ENCODE measurements at regions not wholly inside any gene's neighbourhood (a gene's known extent, or its start where the extent isn't known, plus 50 kb on each side); places are given as distances from the start of the nearest gene placed in this dataset.

DNA sequence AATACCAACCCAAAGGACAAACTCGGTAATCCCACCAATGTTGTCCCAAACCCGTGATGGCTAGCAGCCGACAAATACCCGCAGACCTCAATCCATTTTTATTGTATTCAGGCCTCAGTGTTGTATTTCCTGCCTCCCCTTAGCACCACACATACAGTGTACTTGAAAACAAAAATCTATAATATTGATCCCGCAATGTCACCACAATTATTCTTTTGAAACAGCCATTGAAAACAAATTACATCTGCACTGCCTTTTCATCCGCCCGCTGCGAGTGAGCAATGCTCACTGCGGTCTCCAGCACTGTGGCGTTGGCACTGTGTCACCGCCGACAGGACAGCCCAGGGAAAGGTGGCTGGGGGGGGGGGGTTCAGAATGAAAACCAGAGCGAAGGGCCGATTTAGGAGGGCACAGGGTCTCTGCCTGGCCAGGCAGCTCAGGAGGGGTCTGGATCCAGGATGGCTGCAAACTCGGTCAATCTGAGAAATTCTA lies 385.8 kb upstream of the ZNF507 start:
- DNase-seq = no peak

DNA sequence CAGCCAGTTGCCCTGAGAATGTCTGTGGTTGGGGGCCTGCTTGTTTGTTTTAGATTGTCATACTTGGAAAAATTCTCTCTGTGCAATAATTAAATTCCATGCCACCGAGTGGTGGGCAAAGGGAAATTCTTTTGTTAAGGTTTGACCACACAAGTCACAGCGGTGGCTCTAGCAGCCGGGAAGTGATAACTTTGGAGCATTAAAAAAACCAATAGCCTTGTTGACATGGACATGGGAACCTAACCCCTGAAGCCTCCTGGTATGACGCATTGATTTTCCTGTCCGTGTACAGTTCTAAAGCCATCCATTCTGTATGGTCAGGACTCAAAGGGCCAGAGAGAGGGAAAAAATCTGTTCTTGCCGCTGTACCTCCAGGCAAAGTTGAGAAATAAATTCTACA lies 384.9 kb upstream of the ZNF507 start:
- DNase-seq = no peak

DNA sequence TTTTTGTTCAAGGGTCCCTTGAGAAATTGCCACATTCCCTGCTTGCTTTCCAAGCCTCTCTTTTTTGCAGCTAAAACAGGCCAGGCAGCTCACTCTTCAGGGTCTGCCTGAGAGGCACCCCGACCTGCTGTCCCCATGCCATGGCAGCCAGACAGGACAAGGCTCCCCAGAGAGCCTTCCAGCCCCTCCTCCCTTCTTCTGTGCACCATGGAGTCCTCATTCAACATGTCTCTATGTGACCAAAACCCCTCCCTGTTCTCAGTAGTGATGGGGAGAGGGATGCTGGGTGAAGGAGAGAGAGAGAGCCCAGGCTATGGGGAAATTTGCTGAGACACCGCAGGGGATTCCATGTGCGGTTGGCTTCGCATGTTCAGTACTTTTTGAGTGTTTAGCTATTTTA lies 384.2 kb upstream of the ZNF507 start:
- DNase-seq = no peak

DNA sequence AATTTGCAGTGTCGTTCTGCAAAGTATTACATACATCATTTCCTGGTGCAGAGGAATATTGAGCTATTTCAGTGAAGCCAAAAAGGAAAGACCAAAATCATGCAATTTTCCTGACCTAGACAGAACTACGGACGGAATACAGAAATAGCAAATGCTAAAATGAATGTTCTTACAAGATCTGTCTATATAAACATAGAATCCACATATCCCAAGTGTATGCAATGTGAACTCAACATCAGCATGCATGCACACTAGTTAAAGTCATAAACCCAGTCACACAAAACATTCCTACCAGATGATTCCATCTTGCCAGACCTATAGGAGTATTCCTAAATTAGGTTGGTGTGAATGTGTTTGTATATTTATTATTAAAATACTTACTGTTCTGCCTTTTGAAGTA lies 383.7 kb upstream of the ZNF507 start:
- no peak for DNase-seq

DNA sequence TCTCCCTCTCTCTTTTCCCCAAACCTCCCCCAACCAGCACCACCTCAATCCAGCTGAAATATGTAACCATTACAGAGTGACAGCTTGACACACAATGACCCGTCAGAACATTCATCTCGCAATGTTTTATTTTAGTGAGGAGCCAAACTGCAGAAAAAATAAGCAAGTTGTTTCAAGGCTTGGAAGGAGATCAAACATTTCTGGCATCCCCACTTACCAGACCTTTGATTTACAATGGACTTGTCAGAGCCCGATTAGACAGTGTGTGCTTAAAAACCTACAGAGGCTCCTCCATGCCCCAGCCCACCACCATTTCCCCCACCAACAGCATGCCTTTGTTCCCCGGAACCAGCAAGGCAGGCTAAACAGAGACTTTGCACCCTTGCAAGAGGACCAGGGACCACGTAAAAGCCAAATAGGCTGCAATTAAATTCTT lies 382.8 kb upstream of the ZNF507 start:
- DNase-seq = no peak

DNA sequence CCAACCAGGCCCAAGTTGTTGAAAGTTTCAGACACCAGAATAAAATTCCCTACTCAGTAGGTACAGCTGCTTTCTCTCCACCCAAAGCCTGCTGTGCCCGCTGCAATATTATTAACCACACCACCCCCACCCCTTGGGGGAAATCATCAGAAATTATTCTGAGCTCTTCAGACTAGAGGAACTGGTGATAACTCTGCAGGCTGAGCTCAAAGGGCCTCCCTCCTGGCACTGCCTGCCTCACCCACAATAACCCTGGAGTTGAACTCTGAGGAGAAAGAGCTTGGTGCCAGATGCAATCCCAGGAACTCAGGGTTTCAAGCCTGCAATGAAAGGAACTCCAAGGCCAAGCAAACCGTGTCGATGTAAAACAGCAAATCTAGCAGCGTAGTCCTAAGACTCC lies 381.7 kb upstream of the ZNF507 start:
- no peak for DNase-seq

DNA sequence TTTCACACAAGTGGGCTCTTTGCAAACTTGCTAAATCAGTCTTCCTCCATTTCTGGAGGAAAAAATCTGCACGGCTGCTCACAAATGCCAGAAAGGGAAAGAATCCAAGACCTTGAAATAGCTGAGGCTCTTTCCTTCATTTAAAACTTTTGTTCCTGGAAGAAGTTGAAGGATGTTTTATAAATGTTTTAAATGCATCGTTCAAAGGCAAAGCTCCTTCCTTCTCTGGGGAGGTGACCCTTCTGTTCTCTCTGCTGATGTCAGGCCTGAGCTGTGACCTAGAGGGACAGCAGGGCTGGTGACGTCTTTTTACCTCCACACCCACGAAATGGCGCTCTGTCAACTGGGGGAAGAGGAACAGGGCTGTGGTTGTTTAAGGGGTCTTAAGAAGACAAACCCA lies 376.4 kb upstream of the ZNF507 start:
- no peak for DNase-seq

DNA sequence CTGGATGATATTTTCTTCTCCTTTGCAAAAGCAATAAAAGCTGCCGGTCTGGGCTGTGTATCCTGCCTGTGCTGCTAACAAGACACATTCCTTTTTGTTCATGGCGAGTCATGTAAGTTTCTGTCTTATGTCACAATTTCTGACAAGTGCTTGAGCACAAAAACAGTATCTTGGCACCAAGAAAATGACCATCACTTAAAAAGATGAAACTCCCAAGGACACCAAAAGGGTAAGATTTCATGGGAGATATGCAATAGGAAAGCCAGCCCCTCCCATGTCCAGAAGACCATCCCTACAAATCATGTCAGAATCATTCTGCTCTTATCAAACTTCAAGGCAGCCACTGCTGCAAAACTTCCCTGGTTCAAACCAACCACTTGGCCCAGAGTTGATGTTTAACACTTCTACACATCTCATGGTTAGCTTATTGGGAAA lies 375.4 kb upstream of the ZNF507 start:
- no peak for DNase-seq

DNA sequence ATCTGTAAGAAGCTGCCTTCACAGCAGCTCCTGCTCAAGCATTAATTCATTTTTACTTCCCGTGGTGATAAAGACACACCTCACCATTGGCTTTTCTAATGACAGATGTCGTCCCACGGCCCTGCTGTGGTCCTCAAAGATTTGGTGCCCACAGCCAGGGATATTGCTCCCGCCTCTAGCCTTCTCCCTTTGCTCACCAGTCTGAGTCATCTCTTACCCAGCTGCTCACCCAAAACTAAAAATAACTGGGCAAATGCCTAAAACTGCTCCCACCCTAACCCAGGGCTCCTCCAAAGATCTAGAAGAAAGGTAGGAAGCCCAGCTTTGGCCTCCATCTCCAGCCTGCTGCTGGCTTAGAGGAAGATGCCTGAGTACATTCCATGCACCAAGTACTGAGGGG lies 371.1 kb upstream of the ZNF507 start:
- DNase-seq = no peak

DNA sequence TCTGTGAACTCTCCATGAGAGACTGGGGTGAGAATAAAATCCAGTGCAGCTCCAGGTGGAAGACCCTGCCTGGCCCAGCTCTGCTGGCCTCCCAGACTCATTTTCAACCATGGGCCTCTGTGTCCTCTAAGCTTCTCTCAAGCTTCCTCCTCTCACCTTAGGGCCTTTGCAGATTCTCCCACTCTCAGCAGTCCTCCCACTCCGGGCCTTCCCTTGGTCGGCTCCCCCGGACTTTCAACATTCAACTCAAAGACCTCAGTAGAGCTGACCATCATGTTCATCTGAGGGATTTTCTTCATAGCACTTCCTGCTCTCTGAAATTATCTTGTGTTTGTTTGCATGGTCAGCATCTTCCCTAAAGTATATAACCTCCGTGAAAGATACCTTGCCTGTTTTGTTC lies 370.5 kb upstream of the ZNF507 start:
- DNase-seq = no peak

DNA sequence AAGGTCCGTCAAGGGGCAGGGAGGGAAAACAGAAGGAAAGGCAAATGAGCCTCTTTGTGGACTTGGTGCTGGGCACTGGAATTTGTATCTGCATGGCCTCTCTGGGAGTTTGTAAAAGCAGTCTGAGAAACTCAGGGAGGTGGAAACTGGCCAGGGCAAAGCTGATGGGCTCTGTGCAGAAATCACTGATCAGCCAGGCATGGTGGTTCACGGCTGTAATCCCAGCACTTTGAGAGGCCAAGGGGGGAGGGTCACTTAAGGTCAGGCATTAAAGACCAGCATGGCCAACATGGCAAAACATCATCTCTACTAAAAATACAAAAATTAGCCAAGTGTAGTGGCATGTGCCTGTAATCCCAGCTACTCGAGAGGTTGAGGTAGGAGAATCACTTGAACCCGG lies 369.9 kb upstream of the ZNF507 start:
- DNase-seq = no peak

DNA sequence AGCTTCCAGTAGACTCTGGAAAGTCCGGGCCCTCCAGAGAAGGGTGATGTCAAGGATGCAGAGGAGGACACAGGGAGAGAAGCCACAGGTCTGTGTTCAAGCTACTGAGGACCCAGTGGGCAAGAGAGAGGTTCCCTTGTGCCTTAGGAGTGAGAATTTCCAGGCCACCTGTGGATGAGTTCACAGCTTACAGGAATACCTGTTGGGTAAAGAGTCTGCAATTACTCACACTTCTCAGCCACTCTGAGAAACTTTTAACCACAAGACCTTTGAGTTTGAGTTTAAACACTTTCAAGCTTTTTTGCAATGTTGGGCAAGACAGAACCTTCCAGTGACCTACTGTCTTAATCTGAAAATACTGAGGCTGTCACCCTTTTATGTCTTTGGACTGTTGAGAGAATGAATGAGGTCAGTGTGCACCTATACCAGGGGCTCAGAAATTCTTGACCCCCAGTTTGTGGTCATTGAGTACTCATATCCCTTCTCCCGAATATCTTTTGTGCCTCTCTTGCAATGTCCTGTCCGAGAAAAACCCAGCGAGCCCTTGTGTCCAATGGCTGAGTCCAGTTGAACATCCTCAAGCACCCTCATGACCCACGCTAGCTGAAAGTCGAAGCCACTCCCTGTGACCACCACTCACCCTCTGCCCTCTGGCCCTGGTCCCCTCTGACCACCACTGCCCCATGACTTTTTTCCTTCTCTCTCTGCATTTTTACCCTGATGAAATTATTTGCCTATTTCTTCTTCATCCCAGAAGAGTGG lies 368.5 kb upstream of the ZNF507 start:
- DNase-seq = no peak

DNA sequence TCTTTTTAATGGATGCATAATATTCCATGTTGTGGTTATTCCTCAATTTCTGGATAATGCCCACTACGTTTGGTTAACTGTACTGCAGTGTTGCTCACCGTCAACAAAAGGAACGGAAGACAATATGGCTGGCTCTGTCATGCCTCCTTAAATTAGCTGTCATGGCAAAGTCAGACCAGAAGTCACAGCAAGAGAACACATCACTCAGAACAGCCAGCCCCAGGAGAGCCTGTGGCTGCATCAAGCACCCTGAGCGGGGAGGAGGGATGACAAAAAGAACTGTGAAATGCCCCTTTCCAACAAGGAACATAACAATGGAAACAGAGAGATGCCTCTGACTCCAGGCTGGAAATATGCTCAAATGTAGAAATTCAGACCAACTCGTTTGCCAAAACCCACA lies 366.0 kb upstream of the ZNF507 start:
- DNase-seq = no peak

DNA sequence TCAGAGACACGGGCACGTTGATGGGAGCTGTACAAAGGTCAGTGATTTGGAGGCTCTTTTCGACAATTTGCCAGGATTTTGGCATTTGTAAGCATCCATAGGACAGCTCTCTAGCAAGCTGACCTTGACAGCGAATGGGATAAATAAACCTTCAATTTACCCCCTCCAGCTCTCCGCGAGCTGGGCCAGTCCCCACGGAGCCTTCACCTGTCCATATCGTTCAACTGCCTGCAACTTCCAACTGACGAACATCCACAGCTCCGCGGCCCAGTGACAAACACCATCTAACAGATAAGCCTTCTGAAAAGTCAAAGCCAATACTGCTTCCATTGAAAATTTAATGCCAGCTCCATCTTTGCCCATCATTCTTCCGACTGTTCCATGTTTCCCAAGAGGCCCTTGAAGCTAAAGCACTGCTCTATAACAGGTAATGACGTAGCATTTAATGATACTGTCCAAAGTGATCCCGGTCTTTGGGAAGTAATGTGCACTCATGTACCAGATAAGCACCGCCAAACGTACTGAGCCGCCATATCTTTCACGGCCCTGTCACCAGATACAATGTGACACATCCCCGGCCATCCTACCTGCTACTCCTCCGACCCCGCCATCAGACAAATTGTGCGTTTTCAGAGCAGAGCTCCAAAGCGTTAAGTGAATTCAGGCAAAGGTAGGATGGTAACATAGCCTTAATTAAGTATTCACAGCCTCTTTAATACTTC lies 365.3 kb upstream of the ZNF507 start:
- DNase-seq = no peak

DNA sequence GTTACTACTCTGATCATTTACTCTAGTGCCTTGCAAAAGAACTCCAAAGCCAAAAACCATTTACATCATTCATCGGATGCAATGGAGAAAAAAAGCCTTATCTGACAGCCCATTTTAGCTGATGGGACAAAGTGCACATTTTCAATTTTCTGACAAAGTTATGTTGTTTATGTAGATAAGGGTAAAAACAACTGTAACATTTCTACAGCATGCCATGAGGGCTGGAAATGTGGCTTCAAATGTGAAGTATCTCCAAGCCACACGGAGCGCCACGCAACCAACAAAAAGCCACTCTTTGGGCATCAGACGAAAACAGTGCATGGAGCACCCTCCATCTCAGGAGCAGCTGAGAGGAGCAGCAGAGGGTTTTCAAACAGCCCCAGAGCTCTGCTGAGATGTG lies 364.6 kb upstream of the ZNF507 start:
- DNase-seq = no peak

DNA sequence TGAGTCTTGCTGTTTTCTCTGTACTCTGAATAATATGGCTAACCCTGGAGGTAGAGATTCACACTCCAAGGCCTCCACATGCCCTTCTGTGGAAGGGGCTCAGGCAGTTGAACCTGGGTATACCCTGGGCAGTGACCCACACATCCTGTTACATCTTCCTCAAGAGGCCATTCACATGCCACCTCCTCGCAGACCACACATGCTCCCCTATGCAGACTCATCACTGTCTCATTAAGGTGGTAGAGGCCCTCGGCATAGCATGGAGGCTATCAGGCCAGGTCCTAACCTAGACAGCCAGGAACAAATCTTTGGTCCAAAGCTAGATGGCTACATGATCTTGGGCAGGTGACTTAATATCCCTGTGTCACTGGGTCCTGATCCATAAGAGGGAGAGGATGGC lies 363.9 kb upstream of the ZNF507 start:
- no peak for DNase-seq

DNA sequence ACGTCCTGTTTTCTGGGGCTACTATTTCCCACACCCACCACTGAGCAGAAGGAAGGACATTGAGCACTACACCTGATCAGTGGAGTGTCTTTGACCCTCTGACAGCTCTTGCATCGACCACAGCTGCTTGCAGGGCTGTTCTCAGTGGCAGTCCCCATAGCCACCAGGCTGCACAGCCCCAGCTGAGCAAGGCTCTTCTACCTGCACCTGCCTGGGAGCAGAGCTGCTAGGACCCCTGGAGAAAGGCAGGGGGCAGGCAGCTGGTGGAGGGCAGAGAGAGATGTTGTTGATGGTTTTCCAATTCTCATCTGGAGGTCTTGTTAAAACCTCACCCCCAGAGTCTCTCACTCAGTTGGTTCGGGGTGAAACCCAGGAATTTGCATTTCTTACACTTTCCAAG lies 361.8 kb upstream of the ZNF507 start:
- no peak for DNase-seq

DNA sequence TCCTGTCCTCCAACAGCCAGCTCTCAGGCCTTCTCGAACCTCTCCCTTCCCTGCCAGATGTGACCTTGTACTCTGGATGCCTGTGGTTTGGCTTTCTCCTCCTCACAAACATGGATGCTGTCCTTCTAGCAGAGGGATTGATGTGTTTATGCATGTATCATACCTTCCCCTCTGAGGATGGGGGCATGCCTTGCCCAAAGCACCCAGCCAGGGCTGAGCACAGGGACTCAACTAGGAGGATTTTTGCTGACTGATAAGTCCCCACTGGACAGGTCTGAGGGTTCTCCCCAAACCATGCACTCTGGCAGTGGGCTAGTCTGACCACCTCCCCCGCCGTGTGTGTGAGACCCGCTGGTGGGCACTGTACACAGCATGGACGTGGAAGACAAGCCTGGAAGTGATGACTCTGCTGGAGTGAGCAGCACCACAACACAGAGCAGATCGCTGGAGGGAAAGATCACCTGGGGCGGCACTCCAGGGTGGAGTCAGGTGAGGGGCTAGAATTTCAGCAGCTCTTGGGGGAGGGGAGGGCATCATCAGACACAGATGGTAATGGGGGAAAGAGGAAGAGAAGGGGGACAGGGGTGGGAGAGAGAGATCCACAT lies 360.3 kb upstream of the ZNF507 start:
- no peak for DNase-seq

DNA sequence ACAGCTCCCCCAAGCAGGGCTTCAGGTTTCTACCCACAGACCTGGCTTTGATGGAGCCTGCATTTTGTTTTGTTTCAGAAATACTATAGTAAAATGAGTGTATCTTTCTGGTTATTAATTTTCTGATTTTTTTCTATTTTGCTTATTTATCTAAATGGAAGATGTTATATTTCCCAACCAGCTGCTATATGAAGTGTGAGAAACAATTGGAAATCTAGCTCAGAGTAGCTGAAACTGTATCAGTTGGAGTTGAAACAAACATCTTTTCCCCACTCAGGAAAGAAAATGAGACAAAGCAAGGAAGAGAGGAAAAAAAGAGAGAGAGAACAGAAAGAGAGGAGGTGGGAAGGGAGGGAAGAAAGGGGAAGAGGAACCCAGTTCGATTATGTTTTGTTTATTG lies 358.5 kb upstream of the ZNF507 start:
- no peak for DNase-seq

DNA sequence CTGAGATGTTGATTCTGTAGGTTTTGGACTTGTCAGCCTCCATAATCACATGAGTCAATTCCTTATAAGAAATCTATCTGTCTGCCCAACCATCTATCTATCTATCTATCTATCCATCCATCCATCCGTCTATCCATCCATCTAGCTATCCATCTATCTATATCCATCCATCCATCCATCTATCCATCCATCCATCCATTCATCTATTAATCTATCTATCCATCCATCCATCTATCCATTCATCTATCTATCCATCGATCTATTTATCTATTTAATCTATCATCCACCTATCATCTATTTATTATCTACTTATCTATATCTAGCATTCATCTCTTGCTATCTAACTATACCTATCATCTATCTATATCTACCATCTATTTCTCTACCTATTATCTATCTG lies 357.2 kb upstream of the ZNF507 start:
- no peak for DNase-seq

DNA sequence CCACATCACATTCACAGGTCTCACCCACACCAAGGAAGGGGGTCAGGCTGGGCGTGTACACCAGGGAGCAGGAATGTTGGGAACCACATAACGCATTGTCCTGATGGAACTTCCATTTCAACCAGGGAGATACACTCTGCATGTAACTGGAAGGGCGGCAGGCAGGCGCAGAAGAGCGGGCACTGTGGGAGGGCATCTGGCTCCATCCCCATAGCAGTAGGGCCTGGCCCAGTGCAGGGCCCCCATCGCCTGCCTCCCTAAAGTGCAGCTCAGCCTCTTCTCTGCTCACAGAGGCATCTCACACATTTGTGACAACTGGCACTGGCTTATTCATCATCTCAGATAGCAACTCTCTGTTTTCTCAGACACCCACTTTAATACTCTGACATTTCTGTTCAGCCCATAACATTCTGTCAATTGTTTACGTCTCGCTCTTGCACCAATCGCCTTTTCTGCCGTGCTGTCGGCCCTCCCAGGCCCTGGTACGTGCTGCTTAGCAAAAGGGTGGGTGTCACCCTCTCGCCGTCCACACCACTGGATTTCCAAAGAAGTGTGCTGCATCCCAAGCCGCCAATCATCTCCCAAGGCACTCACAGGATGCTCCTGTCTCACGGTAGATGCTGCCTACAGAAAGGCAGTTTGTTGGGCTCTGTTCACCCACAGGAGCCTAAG lies 353.3 kb upstream of the ZNF507 start:
- no peak for DNase-seq

DNA sequence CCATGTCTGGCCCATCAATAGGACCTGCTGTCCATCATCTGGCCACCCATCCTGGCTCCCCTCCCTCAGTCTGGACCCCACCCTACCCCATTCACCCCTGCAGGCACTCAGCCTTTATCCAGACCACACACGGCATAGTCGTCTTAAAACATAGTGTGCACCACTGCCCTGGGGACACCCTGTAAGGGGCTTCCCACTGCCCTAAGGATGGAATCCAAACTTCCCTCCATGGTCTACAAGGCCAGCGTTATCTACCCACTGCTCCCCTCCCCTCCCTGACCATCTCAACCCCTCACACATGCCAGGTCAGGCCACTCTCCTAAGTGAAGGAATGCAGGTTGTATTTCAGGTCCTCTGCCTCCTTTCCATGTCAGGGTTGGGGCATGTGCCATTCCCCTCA lies 352.7 kb upstream of the ZNF507 start:
- no peak for DNase-seq

DNA sequence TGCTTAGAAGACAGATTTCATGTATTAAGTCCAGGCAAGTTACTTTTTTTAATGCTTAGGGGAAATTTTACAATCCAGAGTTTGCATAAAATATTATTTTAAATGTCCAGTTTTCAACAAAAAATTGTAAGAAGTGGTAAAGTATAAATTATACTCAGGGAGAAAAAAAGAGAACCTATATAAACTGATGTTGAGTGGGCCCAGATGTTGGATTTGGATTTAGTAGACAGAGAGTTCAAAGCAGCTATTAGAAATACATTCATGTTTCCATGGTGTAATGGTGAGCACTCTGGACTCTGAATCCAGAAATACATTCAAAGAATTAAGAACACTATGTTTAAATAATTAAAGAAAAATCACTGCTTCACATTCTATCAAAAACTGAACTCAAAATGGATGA lies 349.9 kb upstream of the ZNF507 start:
- DNase-seq = no peak

DNA sequence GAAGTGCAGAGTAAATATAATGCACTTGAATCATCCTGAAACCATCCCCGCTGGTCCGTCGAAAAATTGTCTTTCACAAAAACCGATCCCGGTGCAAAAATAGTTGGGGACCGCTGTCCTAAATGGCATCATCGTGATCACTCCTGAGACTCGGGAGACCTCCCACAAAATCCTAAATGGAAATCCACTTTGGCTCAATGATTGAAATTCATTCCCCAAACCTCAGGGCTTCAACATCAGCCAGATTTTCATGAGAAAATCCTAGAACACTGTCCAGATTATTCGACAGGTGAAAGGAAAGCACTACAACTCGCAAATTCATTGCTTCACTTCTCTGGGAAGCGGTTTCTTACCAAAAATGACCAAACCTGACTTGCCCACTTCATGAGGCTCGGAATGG lies 335.3 kb upstream of the ZNF507 start:
- DNase-seq = no peak

All from activated CD4-positive, alpha-beta T cell treated with anti-CD3 and anti-CD28 coated beads, Interleukin-2, amount 50 U/mL, for 1 hour (primary cell).